HepG2 (cell line): ENCODE measurements at regions not wholly inside any gene's neighbourhood (a gene's known extent, or its start where the extent isn't known, plus 50 kb on each side); places are given as distances from the start of the nearest gene placed in this dataset.

Source experiments
- ATAC-seq: fragments of 200-7000 bp; cut with Tn5 transposase; 3 replicates; pipeline ENCODE4 v1.9.1; 2020; ENCODE audit warnings: mild to moderate bottlenecking, moderate library complexity
- BruUV-seq: library from RNA; stranded (reverse); fragments of 400-500 nt; replicated peaks from 2 replicates; lab custom pipeline; 2021; lab: Mats Ljungman, UMichigan
- CTCF ChIA-PET: fragments of 300-600 bp; formaldehyde crosslinking; extraction: SDS; loops from one replicate; lab custom pipeline; 2021; ENCODE audit warnings: low total read pairs, inconsistent platforms, low intra/inter-chr PET ratio; lab: Yijun Ruan, JAX
- POLR2A ChIA-PET: fragments of 350-600 bp; sonication (Branson Sonifier 250); formaldehyde crosslinking; loops from one replicate; lab custom pipeline; 2020; ENCODE audit warnings: antibody characterized with exemption, inconsistent platforms; lab: Yijun Ruan, JAX
- DNase-seq: peaks from one replicate; pipeline ENCODE4 v3.0.0-alpha.2; 2015; ENCODE audit warnings: low spot score
- FAIRE-seq: peaks from 3 replicates; lab custom pipeline; 2011; peaks lifted over from hg19 to GRCh38; lab: Jason Lieb, UNC
- H2AFZ ChIP-seq: one replicate; pipeline ENCODE4 v1.6.1; 2011; ENCODE audit warnings: low read length, inconsistent platforms
- H3K27ac ChIP-seq: fragments of 300-600 bp; 3 replicates; pipeline ENCODE4 v1.8.0; 2011; ENCODE audit warnings: mixed run types, mild to moderate bottlenecking, mixed read lengths, low read length, inconsistent platforms; ENCODE audit not compliant: insufficient read depth; ENCODE audit errors: extremely low read length
- H3K27me3 ChIP-seq, 2 experiments: fragments of 200-600 bp in 1 of 2; 2 replicates in 1 of 2; 3 replicates in 1 of 2; pipeline versions ENCODE4 v1.6.0 to v1.8.0; 2011; ENCODE audit warnings: low read length in 2 of 2, mild to moderate bottlenecking in 2 of 2, moderate library complexity in 2 of 2, inconsistent platforms in 1 of 2; ENCODE audit not compliant: insufficient read depth in 2 of 2, control insufficient read depth in 1 of 2
- H3K36me3 ChIP-seq, 2 experiments: fragments of 200-600 bp in 1 of 2; replicated peaks in 1 of 2; 2 replicates in 1 of 2; 3 replicates in 1 of 2; pipeline versions ENCODE4 v1.5.1 to v1.8.0; 2011; ENCODE audit warnings: low read length in 2 of 2, inconsistent platforms in 1 of 2; ENCODE audit not compliant: insufficient read depth in 2 of 2, control insufficient read depth in 1 of 2
- H3K4me1 ChIP-seq: 2 replicates; pipeline ENCODE4 v1.5.1; 2012; ENCODE audit warnings: low read length, inconsistent platforms; ENCODE audit not compliant: insufficient read depth
- H3K4me2 ChIP-seq: 2 replicates; pipeline ENCODE4 v1.6.0; 2011; ENCODE audit warnings: low read depth, low read length, inconsistent platforms
- H3K4me3 ChIP-seq, 3 experiments: fragments of 200-600 bp in 1 of 3; sonication (generic), shearing (Covaris generic) in 1 of 3; replicated peaks in 1 of 3; 2 replicates each; pipeline ENCODE4 v1.5.1; 2011 to 2016; ENCODE audit warnings: low read length in 3 of 3, inconsistent platforms in 2 of 3, low read depth in 2 of 3, mild to moderate bottlenecking in 2 of 3, control low read depth in 1 of 3, mixed read lengths in 1 of 3; ENCODE audit not compliant: insufficient read depth in 1 of 3
- H3K79me2 ChIP-seq: one replicate; pipeline ENCODE4 v1.6.1; 2011; ENCODE audit warnings: low read length, inconsistent platforms; ENCODE audit not compliant: insufficient read depth
- H3K9ac ChIP-seq: 2 replicates; pipeline ENCODE4 v1.6.0; 2011; ENCODE audit warnings: mild to moderate bottlenecking, low read depth, low read length, inconsistent platforms; ENCODE audit not compliant: insufficient read depth
- H3K9me3 ChIP-seq: 2 replicates; pipeline ENCODE4 v1.5.1; 2012; ENCODE audit warnings: mild to moderate bottlenecking, low read length
- H4K20me1 ChIP-seq: 2 replicates; pipeline ENCODE4 v1.6.0; 2011; ENCODE audit warnings: inconsistent platforms, mild to moderate bottlenecking, low read length, moderate library complexity; ENCODE audit not compliant: insufficient read depth
- ATF1 ChIP-seq: IDR thresholded peaks from 2 replicates; pipeline ENCODE4 v1.6.1; 2016; ENCODE audit warnings: mild to moderate bottlenecking, control low read depth
- CERS6 ChIP-seq: sonication (generic); formaldehyde crosslinking; IDR thresholded peaks from 2 replicates; pipeline ENCODE4 v1.5.0; 2020; ENCODE audit warnings: missing genetic modification reagents
- GRHL1 ChIP-seq: sonication (generic); formaldehyde crosslinking; conservative IDR thresholded peaks from 2 replicates; pipeline ENCODE4 v1.8.0; 2022; ENCODE audit warnings: missing genetic modification reagents
- MAZ ChIP-seq, 2 experiments: sonication (generic) in 1 of 2; formaldehyde crosslinking in 1 of 2; IDR thresholded peaks; 2 replicates each; pipeline versions ENCODE4 v1.5.0 to v1.6.1; 2012 to 2020; ENCODE audit warnings: low read depth in 2 of 2, mild to moderate bottlenecking in 2 of 2, borderline replicate concordance in 1 of 2, improper control_type of control experiment in 1 of 2, low read length in 1 of 2, missing genetic modification reagents in 1 of 2, moderate library complexity in 1 of 2
- NONO ChIP-seq, 2 experiments: fragments of 450-650 bp in 1 of 2; sonication (generic) in 1 of 2; formaldehyde crosslinking in 1 of 2; IDR thresholded peaks in 1 of 2; conservative IDR thresholded peaks in 1 of 2; 2 replicates each; pipeline versions ENCODE4 v1.6.1 to v1.8.0; 2017 to 2022; ENCODE audit warnings: mild to moderate bottlenecking in 1 of 2, missing genetic modification reagents in 1 of 2, moderate library complexity in 1 of 2
- NPAS2 ChIP-seq: sonication (generic); formaldehyde crosslinking; IDR thresholded peaks from 2 replicates; pipeline ENCODE4 v1.8.0; 2022; ENCODE audit warnings: mild to moderate bottlenecking, missing genetic modification reagents, borderline replicate concordance
- SIN3A ChIP-seq: IDR thresholded peaks from 2 replicates; pipeline ENCODE4 v1.6.1; 2011; ENCODE audit warnings: low read depth, mild to moderate bottlenecking, control low read depth, low read length, borderline replicate concordance
- TCF7 ChIP-seq: sonication (generic); IDR thresholded peaks from 2 replicates; pipeline ENCODE4 v1.6.1; 2016; ENCODE audit warnings: antibody characterized with exemption, low read depth
- ZNF501 ChIP-seq: sonication (generic); formaldehyde crosslinking; IDR thresholded peaks from 2 replicates; pipeline ENCODE4 v1.5.1; 2020; ENCODE audit warnings: mild to moderate bottlenecking, moderate library complexity, missing genetic modification reagents
- ZNF83 ChIP-seq: sonication (generic); formaldehyde crosslinking; IDR thresholded peaks from 2 replicates; pipeline ENCODE4 v1.4.0; 2020; ENCODE audit warnings: missing genetic modification reagents, mild to moderate bottlenecking, borderline replicate concordance
- WGBS: methylation state at CpG from one replicate; pipeline ENCODE4 v1.1.6; 2017; ENCODE audit warnings: low lambda C conversion rate; 5-methylcytosine and 5-hydroxymethylcytosine counted together
- in situ Hi-C: cut with HindIII; loops from 2 replicates; pipeline ENCODE4 v1.10.0; 2017; ENCODE audit warnings: low pct_unique_long_range_greater_than_20kb; ENCODE audit not compliant: extremely low pct_ligation_motif_present
- intact Hi-C: fragments of 100-400 bp; cut with micrococcal nuclease; formaldehyde crosslinking; loops from one replicate; pipeline ENCODE4 v1.10.0; 2022; ENCODE audit not compliant: unreplicated experiment

DNA sequence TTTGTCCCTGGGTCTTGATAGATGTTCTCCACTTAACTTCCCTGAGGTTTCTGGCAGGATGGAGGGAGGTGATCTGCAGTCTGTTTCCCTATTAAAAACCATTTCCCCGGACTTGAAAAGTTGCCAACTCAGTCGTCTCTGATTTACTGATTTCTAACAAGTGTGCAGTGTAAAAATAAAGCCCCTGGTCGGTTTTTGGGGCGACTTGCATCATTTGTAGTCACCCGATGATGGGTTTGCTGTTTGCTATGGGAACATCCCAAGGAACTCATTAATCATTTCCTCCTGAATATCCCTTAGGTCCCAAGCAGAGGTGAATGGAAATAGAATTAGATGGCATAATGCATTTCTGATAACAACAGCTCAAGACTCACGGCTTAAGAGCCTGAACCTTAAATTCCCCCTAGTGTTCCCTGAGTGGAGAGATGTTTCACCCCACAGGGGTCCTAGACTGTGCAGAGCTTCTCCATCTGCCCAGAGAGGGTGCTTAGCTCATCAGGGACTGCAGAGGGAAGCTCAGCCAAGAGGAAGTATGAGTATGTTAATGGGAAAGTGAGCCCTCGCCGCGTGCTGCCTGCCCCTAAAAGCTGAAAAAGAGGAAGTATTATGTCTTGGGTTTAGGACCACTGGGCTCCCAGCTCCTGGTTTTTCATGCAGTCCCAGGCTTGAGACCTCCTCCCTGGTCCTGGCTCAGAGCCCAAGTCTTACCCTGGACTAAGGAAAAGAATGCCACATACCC, 115.1 kb upstream of the DAP start:
- POLR2A ChIA-PET, result no interaction called here
- WGBS, result 31% methylated on average over 9 of the region's 9 CpGs

More for the DNA sequence above, 115.1 kb upstream of the DAP start:
- Histone ChIP-seq H3K36me3 (no peaks in the 10 kb centered on the region), H3K4me1 (no peaks in the 10 kb centered on the region), H3K79me2 (no peaks in the 10 kb centered on the region), H3K4me3 (no peak overlapping the region), H3K9me3 (no peaks in the 10 kb centered on the region), H3K9ac (no peak overlapping the region), H3K27ac (no peak overlapping the region), H3K27me3 (peaks cover 0 to 8% of the 10 kb centered on the region in 2 experiments; a peak in 2 of 5 replicates), H4K20me1 (no peaks in the 10 kb centered on the region), H2AFZ (no peak overlapping the region), H3K4me2 (no peak overlapping the region)
- in situ Hi-C loops, result no loop called here
- intact Hi-C loops, result no loop called here
- FAIRE-seq (no peak), ATAC-seq (no peak), DNase-seq (no peak)
- CTCF ChIA-PET, result no interaction called here
- TF ChIP-seq NONO (IDR thresholded peaks at IDR 0.05) (no peak), NONO (CRISPR knock-in tag; conservative IDR thresholded peaks at IDR 0.05) (no peak), SIN3A (no peak), NPAS2 (CRISPR knock-in tag) (no peak), ATF1 (CRISPR knock-in tag) (no peak), MAZ (IDR thresholded peaks at IDR 0.05; ENCODE audit: borderline replicate concordance, low read depth, low read length) (no peak), MAZ (CRISPR knock-in tag; IDR thresholded peaks at IDR 0.05; ENCODE audit: low read depth) (no peak), CERS6 (no peak), TCF7 (no peak), ZNF83 (CRISPR knock-in tag) (no peak), GRHL1 (CRISPR knock-in tag) (no peak), ZNF501 (CRISPR knock-in tag) (no peak)
- no TSS peak for BruUV-seq
